ENCODE measurements at regions not wholly inside any gene's neighbourhood (a gene's known extent, or its start where the extent isn't known, plus 50 kb on each side); places are given as distances from the start of the nearest gene placed in this dataset.
A peak's percentile ranks its signal among the peaks of the same experiment; 100 is the strongest.
"Not testable (repeated sequence)": the region's sequence is repeated elsewhere in the genome, so short reads cannot be mapped to it uniquely, and the experiment has no call there.

GRCh38 chr16:25561723-25562122, 130.0 kb upstream of the HS3ST4 start:
- not testable (repeated sequence) for DNase-seq

GRCh38 chr16:25556968-25557312, 134.8 kb upstream of the HS3ST4 start:
- DNase-seq = not testable (repeated sequence)

- DNase-seq = not testable (repeated sequence)
Observed at GRCh38 chr16:25556289-25556967, 135.3 kb upstream of the HS3ST4 start.

- no peak for DNase-seq
Observed at GRCh38 chr16:25553711-25554436, 137.9 kb upstream of the HS3ST4 start.

- DNase-seq = no peak
Observed at GRCh38 chr16:25550647-25551046, 141.1 kb upstream of the HS3ST4 start.

- DNase-seq = no peak
Observed at GRCh38 chr16:25546791-25547190, 145.0 kb upstream of the HS3ST4 start.

- no peak for DNase-seq
Observed at GRCh38 chr16:25544294-25544693, 147.5 kb upstream of the HS3ST4 start.

- DNase-seq = no peak
Observed at GRCh38 chr16:25542306-25542705, 149.5 kb upstream of the HS3ST4 start.

- DNase-seq = not testable (repeated sequence)
Observed at GRCh38 chr16:25539767-25540166, 152.0 kb upstream of the HS3ST4 start.

- DNase-seq = no peak
Observed at GRCh38 chr16:25523183-25523582, 168.6 kb upstream of the HS3ST4 start.

- no peak for DNase-seq
Observed at GRCh38 chr16:25512041-25512440, 179.7 kb upstream of the HS3ST4 start.

- no peak for DNase-seq
Observed at GRCh38 chr16:25509456-25509855, 182.3 kb upstream of the HS3ST4 start.

- peak; percentile 7 for DNase-seq
Observed at GRCh38 chr16:25501530-25502255, 190.1 kb upstream of the HS3ST4 start.

- DNase-seq = no peak
Observed at GRCh38 chr16:25494292-25494691, 197.5 kb upstream of the HS3ST4 start.

- no peak for DNase-seq
Observed at GRCh38 chr16:25493136-25493811, 198.5 kb upstream of the HS3ST4 start.

- no peak for DNase-seq
Observed at GRCh38 chr16:25488435-25488834, 203.3 kb upstream of the HS3ST4 start.

GRCh38 chr16:25487888-25488287, 203.9 kb upstream of the HS3ST4 start:
- DNase-seq = no peak

- no peak for DNase-seq
Observed at GRCh38 chr16:25481636-25482035, 210.1 kb upstream of the HS3ST4 start.

GRCh38 chr16:25478476-25478875, 213.3 kb upstream of the HS3ST4 start:
- DNase-seq = peak; percentile 24

GRCh38 chr16:25464058-25464457, 206.4 kb upstream of the ZKSCAN2 start:
- DNase-seq = no peak

GRCh38 chr16:25449802-25450201, 192.2 kb upstream of the ZKSCAN2 start:
- no peak for DNase-seq

- DNase-seq = no peak
Observed at GRCh38 chr16:25443994-25444393, 186.3 kb upstream of the ZKSCAN2 start.

- no peak for DNase-seq
Observed at GRCh38 chr16:25434064-25434463, 176.4 kb upstream of the ZKSCAN2 start.

All from tongue (tissue), 1 donor.